ENCODE measurements at regions not wholly inside any gene's neighbourhood (a gene's known extent, or its start where the extent isn't known, plus 50 kb on each side); places are given as distances from the start of the nearest gene placed in this dataset.
A peak's percentile ranks its signal among the peaks of the same experiment; 100 is the strongest.

- DNase-seq (ENCODE audit: low read depth in 2 of 2) = peak in 1 of 2 donors; percentile 0
Measured at GRCh38 chr4:157674699-157675098, 454.2 kb downstream of the GRIA2 start.

DNA sequence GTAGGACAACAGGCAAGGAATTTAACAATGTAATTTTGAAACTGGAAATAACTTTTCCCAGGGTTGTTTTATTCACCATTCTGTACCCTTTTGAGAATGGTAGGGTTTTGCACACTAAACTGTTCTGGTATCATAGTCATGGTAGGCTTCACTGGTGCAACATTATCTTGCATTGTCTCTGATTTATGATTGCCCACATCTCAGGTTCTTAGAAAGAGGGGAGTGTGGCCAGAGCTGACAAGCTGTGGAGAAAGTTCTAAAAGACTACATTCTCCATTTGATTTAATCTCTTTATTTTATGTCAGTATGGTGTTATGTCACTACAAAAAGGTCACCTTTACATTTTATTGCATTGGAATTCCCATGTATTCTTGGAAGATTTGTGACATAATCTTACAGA, 447.3 kb downstream of the GRIA2 start:
- no peak for DNase-seq (ENCODE audit: low read depth in 2 of 2)

DNA sequence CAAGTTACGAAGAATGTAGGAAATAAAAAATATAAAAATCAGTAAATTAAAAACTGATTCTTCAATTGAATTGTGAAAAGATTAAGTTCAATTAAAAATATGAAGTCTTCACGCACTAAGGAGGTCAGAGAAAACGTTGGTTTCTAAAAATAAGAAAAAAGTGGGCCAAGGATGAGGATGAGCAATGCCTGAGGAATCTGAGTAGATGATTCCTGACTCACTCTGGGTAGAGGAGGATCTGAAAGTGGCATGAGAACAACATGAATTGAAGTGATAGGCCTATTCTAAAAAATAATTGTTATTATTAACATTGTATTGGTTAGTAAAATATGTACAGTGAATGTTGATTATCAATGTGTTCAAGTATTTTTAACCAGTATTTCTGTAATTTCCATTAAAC, 444.2 kb downstream of the GRIA2 start:
- DNase-seq (ENCODE audit: low read depth in 2 of 2) = no peak

DNA sequence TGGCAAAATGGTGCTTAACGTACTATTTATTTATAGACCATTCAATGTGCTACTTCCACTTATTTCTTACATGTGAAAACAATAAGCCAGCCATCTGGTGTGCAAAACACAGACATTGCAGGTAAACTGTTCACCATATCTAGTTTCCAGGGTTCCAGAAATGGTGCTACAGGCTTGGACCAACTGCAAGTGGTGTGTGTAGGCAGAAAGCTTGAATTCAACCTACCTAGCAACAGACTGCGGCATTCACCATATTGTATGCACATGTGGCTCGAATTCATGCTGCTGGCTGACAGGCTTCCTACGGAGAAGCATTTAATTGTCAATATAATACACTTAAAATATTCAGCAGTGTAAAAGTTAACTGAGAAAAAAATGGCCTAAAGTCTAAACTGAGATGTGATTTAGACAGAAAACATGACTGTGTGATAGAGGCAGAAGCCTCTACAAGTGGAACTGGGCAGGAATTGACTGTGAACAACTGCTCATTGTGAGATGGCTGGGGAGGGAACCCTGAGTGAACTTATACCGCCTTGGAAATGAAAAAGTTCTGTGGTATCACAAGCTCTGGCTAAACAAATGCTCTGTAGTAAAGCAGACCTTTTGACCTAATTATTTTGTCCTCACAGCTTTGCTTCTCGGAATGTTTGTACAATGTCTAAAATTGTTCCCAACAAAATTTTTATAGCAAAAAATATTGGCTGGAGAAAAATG, 434.7 kb downstream of the GRIA2 start:
- DNase-seq (ENCODE audit: low read depth in 2 of 2) = no peak

DNA sequence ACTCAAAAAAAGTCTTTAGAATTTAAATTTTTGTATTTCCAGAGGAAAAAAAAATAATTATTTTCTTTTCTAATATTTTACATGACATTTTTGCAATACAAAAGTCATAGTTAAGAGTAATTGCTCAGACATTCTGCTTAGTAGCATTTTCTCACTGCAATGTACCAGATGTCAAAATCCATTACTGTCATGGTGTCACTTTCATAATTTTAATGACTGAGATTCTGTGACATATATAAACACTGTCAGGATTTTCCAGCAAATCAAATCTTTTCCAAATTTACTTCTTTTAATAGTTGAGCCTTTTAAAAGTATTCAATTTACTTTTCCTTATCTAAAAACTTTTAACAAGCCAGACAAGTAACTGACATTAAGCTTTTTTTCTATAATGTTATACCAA, 422.7 kb downstream of the GRIA2 start:
- no peak for DNase-seq (ENCODE audit: low read depth in 2 of 2)

GRCh38 chr4:157634057-157634456, 413.5 kb downstream of the GRIA2 start:
- no peak for DNase-seq (ENCODE audit: low read depth in 2 of 2)

GRCh38 chr4:157616741-157617472, 396.4 kb downstream of the GRIA2 start:
- DNase-seq (ENCODE audit: low read depth in 2 of 2) = no peak

- no peak for DNase-seq (ENCODE audit: low read depth in 2 of 2)
Measured at GRCh38 chr4:157607996-157608395, 387.5 kb downstream of the GRIA2 start.

DNA sequence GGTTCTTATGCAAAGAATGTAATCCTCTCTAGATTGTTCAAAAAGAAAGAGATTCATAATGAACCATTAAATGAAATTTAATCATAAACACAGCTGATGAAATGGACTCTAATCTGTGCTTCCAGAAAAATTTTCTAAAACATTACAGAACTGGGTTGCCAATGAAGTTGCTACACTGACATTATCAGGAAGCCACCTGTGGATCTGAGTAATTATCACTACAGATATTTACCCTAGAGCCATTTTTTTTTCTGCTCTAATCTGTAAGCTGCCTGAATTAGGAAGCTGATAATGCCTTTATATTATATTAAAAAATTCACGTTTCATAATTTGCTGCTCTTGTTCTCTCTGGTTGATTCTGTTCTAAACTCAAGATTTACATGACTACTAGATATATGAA, 380.1 kb downstream of the GRIA2 start:
- no peak for DNase-seq (ENCODE audit: low read depth in 2 of 2)

DNA sequence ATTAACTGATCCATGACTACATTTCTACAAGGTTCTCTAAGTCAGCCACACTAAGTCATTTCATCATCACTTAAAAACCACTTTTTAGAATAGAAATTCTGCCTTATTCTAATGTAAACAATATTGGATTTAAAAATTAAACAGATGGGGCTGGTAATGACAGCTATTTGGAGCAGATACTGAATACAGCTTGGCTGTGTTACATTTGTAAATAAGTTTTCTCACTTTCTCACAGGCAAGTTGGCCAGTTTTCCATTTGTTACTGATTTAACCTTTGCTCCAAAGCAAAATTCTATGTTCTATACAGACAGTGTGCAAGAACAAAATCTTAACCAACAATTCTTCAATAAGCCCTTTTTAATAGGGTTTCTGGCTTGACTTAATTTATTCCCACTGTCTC, 370.7 kb downstream of the GRIA2 start:
- no peak for DNase-seq (ENCODE audit: low read depth in 2 of 2)

DNA sequence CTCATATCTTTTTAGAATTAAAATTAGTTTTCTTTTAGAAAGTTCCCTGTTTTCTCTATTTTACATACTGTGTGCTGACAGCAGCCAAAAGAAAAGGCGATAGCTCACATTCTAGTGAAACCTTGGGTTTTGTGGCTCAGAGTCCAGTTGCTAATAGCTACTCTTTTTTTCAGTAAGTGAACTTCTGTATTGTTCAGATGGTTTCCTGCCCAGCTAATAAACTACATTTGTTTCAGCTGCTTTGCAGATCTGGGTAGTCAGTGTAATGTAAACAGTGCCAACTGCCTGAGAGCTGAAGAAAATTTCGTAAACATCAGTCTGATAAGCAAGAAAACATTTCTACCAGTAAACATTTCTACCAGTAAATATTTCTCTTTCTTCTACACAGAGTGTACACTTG, 370.2 kb downstream of the GRIA2 start:
- DNase-seq (ENCODE audit: low read depth in 2 of 2) = no peak

GRCh38 chr4:157587681-157588423, 367.3 kb downstream of the GRIA2 start:
- no peak for DNase-seq (ENCODE audit: low read depth in 2 of 2)

- no peak for DNase-seq (ENCODE audit: low read depth in 2 of 2)
Measured at GRCh38 chr4:157582141-157582540, 361.6 kb downstream of the GRIA2 start.

DNA sequence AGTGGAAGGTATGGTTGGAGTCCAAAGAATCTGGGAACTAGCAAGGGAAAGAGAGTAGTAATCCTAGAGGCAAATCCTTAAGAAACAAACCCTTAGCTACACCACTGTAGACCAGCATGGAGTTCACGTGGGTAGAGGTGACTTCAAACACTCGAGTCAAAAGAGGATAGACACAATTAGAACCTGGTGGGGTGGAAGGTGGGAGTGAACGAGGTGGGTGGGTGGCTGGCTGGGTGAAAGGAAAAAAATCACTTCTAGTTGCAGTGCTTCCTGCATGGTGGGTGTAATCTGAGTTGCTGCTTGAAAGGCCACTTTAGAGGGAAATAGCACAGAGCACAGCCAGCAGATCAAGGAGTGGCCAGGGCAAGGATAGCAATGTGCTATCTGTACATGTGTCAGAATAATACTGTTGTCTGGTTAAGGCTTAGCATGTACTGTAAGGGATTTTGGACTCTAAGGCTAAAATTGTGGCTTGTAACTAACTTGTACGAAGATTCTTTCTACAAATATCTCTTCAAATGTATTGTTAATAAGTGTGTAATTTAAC, 356.2 kb downstream of the GRIA2 start:
- DNase-seq (ENCODE audit: low read depth in 2 of 2) = no peak

GRCh38 chr4:157575339-157575738, 354.8 kb downstream of the GRIA2 start:
- DNase-seq (ENCODE audit: low read depth in 2 of 2) = no peak

- DNase-seq (ENCODE audit: low read depth in 2 of 2) = no peak
Measured at GRCh38 chr4:157574606-157575005, 354.1 kb downstream of the GRIA2 start.

DNA sequence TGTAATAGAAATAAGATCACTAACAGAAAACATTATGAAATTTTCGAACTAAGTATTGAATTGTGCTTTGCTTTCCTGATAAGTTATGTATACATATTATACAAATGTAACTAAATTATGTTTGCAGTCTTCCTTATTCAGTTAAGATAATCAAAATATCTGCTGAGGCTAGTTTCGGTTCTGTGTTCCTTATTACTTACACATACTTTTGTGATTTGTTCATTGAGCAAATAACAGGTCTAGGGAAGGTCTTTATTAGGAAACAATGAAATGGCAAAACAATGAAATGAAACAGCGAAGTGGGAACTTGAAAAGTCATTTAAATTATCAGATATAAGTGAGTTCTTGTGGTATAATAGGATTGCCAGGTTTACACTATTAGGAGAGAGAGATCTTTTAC, 352.4 kb downstream of the GRIA2 start:
- no peak for DNase-seq (ENCODE audit: low read depth in 2 of 2)

DNA sequence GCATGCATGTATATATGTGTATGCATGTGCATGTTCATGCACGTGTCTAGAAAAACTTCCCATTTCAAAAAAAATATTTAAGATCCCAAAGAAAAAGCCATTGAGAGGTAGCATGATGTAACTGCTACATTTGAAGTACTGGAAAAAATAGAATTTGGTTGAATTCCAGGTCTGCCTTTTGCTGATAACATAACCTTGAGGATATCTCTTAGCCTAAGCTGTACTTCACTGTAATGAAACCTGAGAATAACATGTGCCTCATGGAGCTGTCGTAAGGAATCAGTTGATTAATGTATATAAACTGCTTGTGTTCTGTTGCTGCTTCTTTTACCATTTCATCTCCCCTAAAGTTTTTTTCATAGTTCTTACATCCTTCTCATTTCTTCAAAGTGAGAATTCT, 351.8 kb downstream of the GRIA2 start:
- no peak for DNase-seq (ENCODE audit: low read depth in 2 of 2)

GRCh38 chr4:157564771-157565170, 344.2 kb downstream of the GRIA2 start:
- no peak for DNase-seq (ENCODE audit: low read depth in 2 of 2)

DNA sequence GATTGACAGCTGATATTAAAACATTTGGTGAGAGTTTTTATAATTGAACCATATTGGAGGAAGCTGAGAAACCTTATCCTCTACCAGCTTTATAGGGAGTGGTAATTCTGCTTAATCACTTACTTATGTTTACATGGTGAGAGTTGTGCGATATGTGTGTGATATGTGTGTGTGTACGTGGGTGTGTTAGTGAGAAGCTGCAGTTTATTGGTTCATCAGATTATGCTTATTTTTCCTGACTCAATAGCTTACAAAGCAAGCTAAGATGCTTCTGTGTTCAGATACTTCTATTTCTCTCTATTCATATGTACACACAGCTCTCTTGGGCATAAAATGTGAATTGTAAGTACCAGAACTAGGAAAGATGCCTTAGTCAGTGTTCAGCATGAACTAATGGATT, 343.7 kb downstream of the GRIA2 start:
- DNase-seq (ENCODE audit: low read depth in 2 of 2) = no peak

DNA sequence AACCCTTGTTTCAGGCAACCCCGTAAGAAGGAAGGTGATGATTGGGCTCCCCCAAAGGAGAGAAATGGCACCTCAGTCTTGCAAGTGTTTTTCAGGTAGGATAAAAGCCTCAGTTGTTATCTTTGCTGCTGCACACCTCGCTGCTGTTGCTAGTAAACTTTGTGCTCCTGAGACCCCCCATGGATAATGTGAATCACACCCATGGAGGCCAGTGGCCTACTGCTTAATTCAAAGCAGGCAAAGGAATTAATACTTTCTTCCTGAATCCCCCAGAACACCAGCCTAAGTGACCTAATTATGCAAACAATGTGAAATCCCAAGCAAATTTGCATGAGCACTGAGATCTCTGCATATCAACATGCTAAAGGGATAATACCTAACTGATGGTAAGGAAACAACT, 337.5 kb downstream of the GRIA2 start:
- DNase-seq (ENCODE audit: low read depth in 2 of 2) = no peak

DNA sequence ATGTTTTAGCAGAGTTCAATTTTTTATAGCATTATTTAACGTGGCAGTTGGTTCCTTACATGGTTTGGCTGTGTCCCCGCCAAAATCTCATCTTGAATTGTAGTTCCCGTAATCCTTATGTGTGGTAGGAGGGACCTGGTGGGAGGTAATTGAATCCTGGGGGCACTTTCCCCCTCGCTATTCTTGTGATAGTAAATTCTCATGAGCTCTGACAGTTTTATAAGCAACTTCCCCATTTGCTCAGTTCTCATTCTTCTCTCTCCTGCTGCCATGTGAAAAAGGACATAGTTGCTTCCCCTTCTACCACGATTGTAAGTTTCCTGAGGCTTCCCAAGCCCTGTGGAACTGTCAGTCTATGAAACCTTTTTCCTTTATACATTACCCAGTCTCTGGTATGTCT, 329.5 kb downstream of the GRIA2 start:
- no peak for DNase-seq (ENCODE audit: low read depth in 2 of 2)

DNA sequence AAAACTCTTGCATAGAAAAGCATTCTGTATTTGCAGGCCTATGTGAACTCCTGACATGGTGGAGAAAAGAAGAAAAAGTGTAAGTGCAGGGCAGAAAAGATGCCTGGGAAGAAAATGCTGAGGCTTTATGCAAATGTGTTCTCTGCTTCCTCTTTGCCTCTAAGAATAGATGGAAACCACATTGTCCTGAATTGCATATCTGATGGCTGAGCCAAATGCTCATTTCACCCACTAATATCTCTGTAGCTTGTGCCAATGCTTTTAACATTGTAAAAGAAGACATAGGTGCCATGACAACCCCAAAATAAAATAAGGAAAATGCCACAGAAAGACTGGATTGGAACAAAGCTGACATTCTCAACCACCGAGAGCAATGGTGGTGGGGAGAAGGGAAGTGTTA, 307.4 kb downstream of the GRIA2 start:
- DNase-seq (ENCODE audit: low read depth in 2 of 2) = no peak
